Panc1 (cell line): ENCODE measurements at regions not wholly inside any gene's neighbourhood (a gene's known extent, or its start where the extent isn't known, plus 50 kb on each side); places are given as distances from the start of the nearest gene placed in this dataset.

Experiments used
- CTCF ChIP-seq: fragments of 450-650 bp; IDR thresholded peaks from 2 replicates; pipeline ENCODE4 v1.5.1; 2017; ENCODE audit warnings: mild to moderate bottlenecking
- POLR2AphosphoS5 ChIP-seq: IDR thresholded peaks from 2 replicates; pipeline ENCODE4 v1.6.1; 2012; ENCODE audit warnings: mild to moderate bottlenecking, low read depth, low read length, moderate library complexity
- REST ChIP-seq, 2 experiments: IDR thresholded peaks; 2 replicates each; pipeline ENCODE4 v1.6.1; 2011 to 2012; ENCODE audit warnings: low read depth in 2 of 2, control low read depth in 1 of 2, low read length in 1 of 2, mild to moderate bottlenecking in 1 of 2, moderate library complexity in 1 of 2; ENCODE audit not compliant: insufficient read depth in 1 of 2

DNA sequence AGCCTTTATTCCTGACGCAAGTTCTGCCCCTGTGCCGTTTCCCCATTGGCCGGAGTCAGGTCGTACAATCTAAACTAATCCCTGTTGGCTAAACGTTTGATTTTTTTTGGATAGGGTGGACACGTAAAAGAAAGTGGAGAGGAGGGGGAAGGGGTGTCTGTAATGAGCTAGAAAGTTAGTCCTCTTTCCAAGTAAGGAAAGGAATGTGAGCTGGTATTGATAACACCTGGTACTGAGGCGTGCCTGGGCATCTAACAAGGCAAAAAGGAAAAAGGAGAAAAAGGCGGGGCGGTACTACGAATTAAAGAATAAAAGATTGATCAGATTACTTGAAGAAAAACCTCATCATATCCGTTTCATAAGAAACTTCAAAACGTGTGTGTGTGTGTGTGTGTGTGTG lies 665.2 kb downstream of the ANXA1 start:
- TF ChIP-seq REST (IDR thresholded peaks at IDR 0.05; ENCODE audit: insufficient read depth in 1 of 2, low read depth in 2 of 2, low read length in 1 of 2) (no peak), CTCF (no peak), POLR2AphosphoS5 (no peak)
